CD4-positive, alpha-beta T cell (primary cell): ENCODE measurements at regions not wholly inside any gene's neighbourhood (a gene's known extent, or its start where the extent isn't known, plus 50 kb on each side); places are given as distances from the start of the nearest gene placed in this dataset.

ENCODE experiments used
- ATAC-seq: fragments of 200-7000 bp; cut with Tn5 transposase; one replicate; pipeline ENCODE4 v1.10.0; 2022; ENCODE audit warnings: mild to moderate bottlenecking; ENCODE audit not compliant: poor library complexity
- CTCF ChIA-PET: fragments of 350-600 bp; sonication (Branson Sonifier 250); formaldehyde crosslinking; loops from one replicate; lab custom pipeline; 2021; ENCODE audit warnings: antibody characterized with exemption, inconsistent platforms; lab: Charles Lee
- POLR2A ChIA-PET: fragments of 350-600 bp; sonication (Branson Sonifier 250); formaldehyde crosslinking; loops from one replicate; lab custom pipeline; 2021; ENCODE audit warnings: antibody characterized with exemption, inconsistent platforms; lab: Charles Lee
- DNase-seq, 14 experiments: peaks; one replicate each; pipeline ENCODE4 v3.0.0-alpha.2; 2013 to 2020; ENCODE audit warnings: mixed read lengths in 2 of 14
- H3K27ac ChIP-seq, 2 donors: one replicate each; pipeline versions ENCODE4 v1.5.1 to v1.7.0; 2013; ENCODE audit warnings: low read length in 2 of 2, low read depth in 1 of 2, mild to moderate bottlenecking in 1 of 2
- H3K27me3 ChIP-seq, 2 experiments: 1 replicate in 1 of 2; 2 replicates in 1 of 2; pipeline versions ENCODE4 v1.6.1 to v1.7.0; 2013; ENCODE audit warnings: low read length in 2 of 2, control low read depth in 1 of 2, mild to moderate bottlenecking in 1 of 2, moderate library complexity in 1 of 2; ENCODE audit not compliant: insufficient read depth in 2 of 2, control insufficient read depth in 1 of 2
- H3K36me3 ChIP-seq: one replicate; pipeline ENCODE4 v1.6.1; 2013; ENCODE audit warnings: low read length, control low read depth; ENCODE audit not compliant: insufficient read depth
- H3K4me1 ChIP-seq: one replicate; pipeline ENCODE4 v1.6.1; 2013; ENCODE audit warnings: low read length, control low read depth; ENCODE audit not compliant: insufficient read depth
- H3K4me3 ChIP-seq: one replicate; pipeline ENCODE4 v1.5.1; 2013; ENCODE audit warnings: mild to moderate bottlenecking, low read length, moderate library complexity
- H3K9me3 ChIP-seq, 2 experiments: 1 replicate in 1 of 2; 2 replicates in 1 of 2; pipeline versions ENCODE4 v1.6.1 to v1.7.0; 2013; ENCODE audit warnings: low read length in 2 of 2, mild to moderate bottlenecking in 2 of 2, control low read depth in 1 of 2, moderate library complexity in 1 of 2; ENCODE audit not compliant: control insufficient read depth in 1 of 2, insufficient read depth in 1 of 2
- H3K27ac Mint-ChIP-seq: one replicate; pipeline ENCODE4 v1.8.0; 2020; ENCODE audit warnings: mixed read lengths
- H3K27me3 Mint-ChIP-seq: one replicate; pipeline ENCODE4 v1.8.0; 2021; ENCODE audit warnings: mixed read lengths
- H3K36me3 Mint-ChIP-seq: one replicate; pipeline ENCODE4 v1.8.0; 2021; ENCODE audit warnings: low read depth, mixed read lengths
- H3K4me1 Mint-ChIP-seq: one replicate; pipeline ENCODE4 v1.8.0; 2021; ENCODE audit warnings: low read depth, mixed read lengths
- H3K4me3 Mint-ChIP-seq: one replicate; pipeline ENCODE4 v1.8.0; 2020; ENCODE audit warnings: mild to moderate bottlenecking, mixed read lengths
- H3K9me3 Mint-ChIP-seq: one replicate; pipeline ENCODE4 v1.8.0; 2020; ENCODE audit warnings: mixed read lengths
- CTCF ChIP-seq: fragments of 200-600 bp; IDR thresholded peaks from one replicate; pipeline ENCODE4 v1.8.0; 2022; ENCODE audit warnings: antibody characterized with exemption, mild to moderate bottlenecking
- intact Hi-C, 2 experiments: fragments of 100-400 bp; cut with DNase I in 1 of 2; cut with micrococcal nuclease in 1 of 2; formaldehyde crosslinking; loops; one replicate each; pipeline versions ENCODE4 v1.15.1 to v1.9.0; 2023 to 2025; cut with DNase I, micrococcal nuclease

- TF ChIP-seq CTCF = no peak
- Mint-ChIP-seq H3K27me3 (peaks cover 97% of the 10 kb centered on the region), H3K36me3 (no peaks in the 10 kb centered on the region), H3K4me1 (peaks cover 16% of the 10 kb centered on the region), H3K9me3 (peaks cover 2% of the 10 kb centered on the region), H3K4me3 (no peak overlapping the region), H3K27ac (no peak overlapping the region)
- ATAC-seq (no peak), DNase-seq (no peak)
- H3K27me3 ChIP-seq = peaks cover 89 to 91% of the 10 kb centered on the region in 2 experiments
- H3K27ac ChIP-seq = no peak overlapping the region
- no peaks in the 10 kb centered on the region for H3K36me3 ChIP-seq
- intact Hi-C loops = no loop called here
- POLR2A ChIA-PET = no interaction called here
- H3K4me3 ChIP-seq = no peak overlapping the region
- peaks cover 0 to 34% of the 10 kb centered on the region in 2 experiments for H3K9me3 ChIP-seq
- peaks cover 15% of the 10 kb centered on the region for H3K4me1 ChIP-seq
- CTCF ChIA-PET = no interaction called here
Measured at GRCh38 chr6:27562027-27562410, 89.1 kb upstream of the ZNF184 start.

GRCh38 chr6:27558028-27558724, 85.3 kb upstream of the ZNF184 start:
- Mint-ChIP-seq H3K27me3 (peaks cover 87% of the 10 kb centered on the region), H3K4me1 (peaks cover 4% of the 10 kb centered on the region), H3K9me3 (peaks cover 12% of the 10 kb centered on the region), H3K27ac (no peak overlapping the region), H3K4me3 (no peak overlapping the region), H3K36me3 (no peaks in the 10 kb centered on the region)
- peaks cover 7% of the 10 kb centered on the region for H3K4me1 ChIP-seq
- H3K36me3 ChIP-seq = no peaks in the 10 kb centered on the region
- CTCF ChIA-PET = no interaction called here
- DNase-seq (no peak), ATAC-seq (no peak)
- TF ChIP-seq CTCF = no peak
- no peak overlapping the region for H3K4me3 ChIP-seq
- intact Hi-C loops = loop anchor here in 1 of 2 experiments (10.0 kb wide), 1 partner anchor 263 kb away; no protein-coding TSS in a partner anchor
- POLR2A ChIA-PET = no interaction called here
- H3K27ac ChIP-seq = no peak overlapping the region
- H3K27me3 ChIP-seq = peaks cover 89 to 93% of the 10 kb centered on the region in 2 experiments
- peaks cover 3 to 45% of the 10 kb centered on the region in 2 experiments for H3K9me3 ChIP-seq

GRCh38 chr6:27556406-27556805, 83.5 kb upstream of the ZNF184 start:
- CTCF ChIA-PET = no interaction called here
- H3K36me3 Mint-ChIP-seq = no peaks in the 10 kb centered on the region
- ATAC-seq = no peak

More at GRCh38 chr6:27556406-27556805, 83.5 kb upstream of the ZNF184 start:
- Histone ChIP-seq H3K4me1 (peaks cover 7% of the 10 kb centered on the region), H3K4me3 (no peak overlapping the region), H3K27ac (no peak overlapping the region), H3K27me3 (peaks cover 88 to 89% of the 10 kb centered on the region in 2 experiments), H3K9me3 (peaks cover 3 to 48% of the 10 kb centered on the region in 2 experiments), H3K36me3 (no peaks in the 10 kb centered on the region)
- no peak for TF ChIP-seq CTCF
- intact Hi-C loops = loop anchor here in 1 of 2 experiments (10.0 kb wide), 1 partner anchor 262 kb away; no protein-coding TSS in a partner anchor
- H3K4me3 Mint-ChIP-seq = no peak overlapping the region
- H3K9me3 Mint-ChIP-seq = peaks cover 12% of the 10 kb centered on the region
- POLR2A ChIA-PET = no interaction called here
- DNase-seq = no peak
- H3K27me3 Mint-ChIP-seq = peaks cover 87% of the 10 kb centered on the region
- H3K27ac Mint-ChIP-seq = no peak overlapping the region
- H3K4me1 Mint-ChIP-seq = peaks cover 4% of the 10 kb centered on the region
